ENCODE measurements at regions not wholly inside any gene's neighbourhood (a gene's known extent, or its start where the extent isn't known, plus 50 kb on each side); places are given as distances from the start of the nearest gene placed in this dataset.

DNA sequence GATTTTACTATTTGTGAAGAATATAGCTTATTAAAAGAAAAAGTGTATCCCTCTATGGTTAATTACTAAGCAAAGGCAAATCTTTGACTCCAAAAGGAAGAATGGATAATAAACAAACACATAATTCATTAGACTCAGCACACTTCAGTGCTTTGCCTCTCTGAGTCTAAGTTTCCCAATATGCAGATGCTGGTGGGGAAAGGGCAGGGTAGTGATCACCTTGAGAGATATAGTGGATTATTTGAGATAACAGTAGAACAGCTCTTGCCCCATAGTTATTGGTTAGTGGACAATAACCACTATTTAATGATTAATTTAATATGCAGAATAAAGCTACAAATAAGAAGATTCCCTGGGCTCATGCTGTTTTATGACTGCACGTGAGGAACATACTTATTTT, 98.2 kb upstream of the SLC8A1 start:
- Histone ChIP-seq H3K27ac (replicated peaks) (peak overlapping the region; percentile 52), H3K4me3 (no peak overlapping the region)
- TF ChIP-seq, protein P1, sequence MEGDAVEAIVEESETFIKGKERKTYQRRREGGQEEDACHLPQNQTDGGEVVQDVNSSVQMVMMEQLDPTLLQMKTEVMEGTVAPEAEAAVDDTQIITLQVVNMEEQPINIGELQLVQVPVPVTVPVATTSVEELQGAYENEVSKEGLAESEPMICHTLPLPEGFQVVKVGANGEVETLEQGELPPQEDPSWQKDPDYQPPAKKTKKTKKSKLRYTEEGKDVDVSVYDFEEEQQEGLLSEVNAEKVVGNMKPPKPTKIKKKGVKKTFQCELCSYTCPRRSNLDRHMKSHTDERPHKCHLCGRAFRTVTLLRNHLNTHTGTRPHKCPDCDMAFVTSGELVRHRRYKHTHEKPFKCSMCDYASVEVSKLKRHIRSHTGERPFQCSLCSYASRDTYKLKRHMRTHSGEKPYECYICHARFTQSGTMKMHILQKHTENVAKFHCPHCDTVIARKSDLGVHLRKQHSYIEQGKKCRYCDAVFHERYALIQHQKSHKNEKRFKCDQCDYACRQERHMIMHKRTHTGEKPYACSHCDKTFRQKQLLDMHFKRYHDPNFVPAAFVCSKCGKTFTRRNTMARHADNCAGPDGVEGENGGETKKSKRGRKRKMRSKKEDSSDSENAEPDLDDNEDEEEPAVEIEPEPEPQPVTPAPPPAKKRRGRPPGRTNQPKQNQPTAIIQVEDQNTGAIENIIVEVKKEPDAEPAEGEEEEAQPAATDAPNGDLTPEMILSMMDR (IDR thresholded peaks at IDR 0.05; ENCODE audit: borderline replicate concordance) = no peak

GRCh38 chr2:40551081-40551480, 99.2 kb upstream of the SLC8A1 start:
- H3K27me3 ChIP-seq (ENCODE audit: low read depth) = no peaks in the 10 kb centered on the region
- intact Hi-C loops (cut with micrococcal nuclease) = no loop called here
- H3K27ac ChIP-seq (replicated peaks) = peak overlapping the region; percentile 52
- peaks cover 23% of the 10 kb centered on the region for H3K4me1 ChIP-seq
- no peaks in the 10 kb centered on the region for H3K36me3 ChIP-seq
- H3K9me3 ChIP-seq (replicated peaks) = no peaks in the 10 kb centered on the region
- TF ChIP-seq, protein P1 (IDR thresholded peaks at IDR 0.05; ENCODE audit: borderline replicate concordance) = no peak
- no peak for DNase-seq
- H3K4me3 ChIP-seq = no peak overlapping the region

More for the DNA sequence above, 98.2 kb upstream of the SLC8A1 start:
- no peak for DNase-seq
- Histone ChIP-seq H3K36me3 (no peaks in the 10 kb centered on the region), H3K27me3 (ENCODE audit: low read depth) (no peaks in the 10 kb centered on the region), H3K4me1 (peaks cover 23% of the 10 kb centered on the region), H3K9me3 (replicated peaks) (no peaks in the 10 kb centered on the region)
- intact Hi-C loops (cut with micrococcal nuclease) = no loop called here

DNA sequence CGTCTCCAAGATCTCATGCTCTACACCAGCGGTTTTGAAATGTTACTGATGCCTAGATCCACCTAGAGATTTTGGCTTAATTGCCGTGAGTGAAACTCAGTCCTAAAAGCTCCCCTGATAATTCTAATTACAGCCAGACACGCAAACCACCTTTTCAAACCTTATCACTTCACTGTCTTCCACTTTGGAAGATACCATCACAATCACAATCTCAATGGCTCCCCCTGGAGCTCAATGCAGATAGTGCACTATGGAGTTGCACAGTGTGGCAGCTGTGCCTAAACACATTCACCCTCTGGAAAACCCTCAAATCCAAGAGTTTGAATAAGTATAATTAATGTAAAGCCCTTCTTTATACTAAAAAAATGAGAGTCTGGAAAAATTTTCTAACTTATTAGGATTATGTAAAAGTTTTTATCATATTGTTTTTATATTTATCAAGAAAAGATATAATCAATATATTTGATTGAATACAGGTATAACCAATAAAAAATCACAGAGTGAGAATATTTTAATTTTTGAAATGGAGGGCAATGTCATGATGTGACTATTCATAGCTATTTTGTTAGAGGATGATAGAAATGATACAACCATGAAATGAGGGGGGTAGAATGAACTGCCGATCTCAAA, 102.9 kb upstream of the SLC8A1 start:
- intact Hi-C loops (cut with micrococcal nuclease) = loop anchor here (5.0 kb wide), 1 partner anchor 637 kb away; no protein-coding TSS in a partner anchor
- Histone ChIP-seq H3K4me3 (peak overlapping the region; percentile 30), H3K27ac (replicated peaks) (no peak overlapping the region), H3K36me3 (no peaks in the 10 kb centered on the region), H3K27me3 (ENCODE audit: low read depth) (no peaks in the 10 kb centered on the region), H3K4me1 (peaks cover 23% of the 10 kb centered on the region), H3K9me3 (replicated peaks) (no peaks in the 10 kb centered on the region)
- TF ChIP-seq, protein P1 (IDR thresholded peaks at IDR 0.05; ENCODE audit: borderline replicate concordance) = peak; percentile 95
- DNase-seq = peak; percentile 52

- no peaks in the 10 kb centered on the region for H3K27me3 ChIP-seq (ENCODE audit: low read depth)
- no peaks in the 10 kb centered on the region for H3K36me3 ChIP-seq
- TF ChIP-seq, protein P1 (IDR thresholded peaks at IDR 0.05; ENCODE audit: borderline replicate concordance) = no peak
- no peaks in the 10 kb centered on the region for H3K9me3 ChIP-seq (replicated peaks)
- no peak overlapping the region for H3K4me3 ChIP-seq
- H3K4me1 ChIP-seq = peaks cover 11% of the 10 kb centered on the region
- intact Hi-C loops (cut with micrococcal nuclease) = loop anchor here (5.0 kb wide), 1 partner anchor 639 kb away; no protein-coding TSS in a partner anchor
- DNase-seq = no peak
- H3K27ac ChIP-seq (replicated peaks) = no peak overlapping the region
These were observed 104.4 kb upstream of the SLC8A1 start for GRCh38 chr2:40556293-40556692.

GRCh38 chr2:40556739-40557138, 104.8 kb upstream of the SLC8A1 start:
- intact Hi-C loops (cut with micrococcal nuclease) = loop anchor here (5.0 kb wide), 1 partner anchor 639 kb away; no protein-coding TSS in a partner anchor
- no peak for DNase-seq

More at GRCh38 chr2:40556739-40557138, 104.8 kb upstream of the SLC8A1 start:
- no peaks in the 10 kb centered on the region for H3K9me3 ChIP-seq (replicated peaks)
- no peak overlapping the region for H3K27ac ChIP-seq (replicated peaks)
- H3K27me3 ChIP-seq (ENCODE audit: low read depth) = no peaks in the 10 kb centered on the region
- no peak overlapping the region for H3K4me3 ChIP-seq
- H3K36me3 ChIP-seq = no peaks in the 10 kb centered on the region
- H3K4me1 ChIP-seq = peaks cover 7% of the 10 kb centered on the region
- TF ChIP-seq, protein P1 (IDR thresholded peaks at IDR 0.05; ENCODE audit: borderline replicate concordance) = no peak

All from left ventricle myocardium inferior (tissue), 1 donor.